Ishikawa (cell line): ENCODE measurements at regions not wholly inside any gene's neighbourhood (a gene's known extent, or its start where the extent isn't known, plus 50 kb on each side); places are given as distances from the start of the nearest gene placed in this dataset.
"Not testable (repeated sequence)": the region's sequence is repeated elsewhere in the genome, so short reads cannot be mapped to it uniquely, and the experiment has no call there.

ENCODE experiments used
- CREB1 ChIP-seq: IDR thresholded peaks from 2 replicates; pipeline ENCODE4 v1.6.1; 2012; ENCODE audit warnings: low read depth
- EGR1 ChIP-seq: IDR thresholded peaks from 2 replicates; pipeline ENCODE4 v1.6.1; 2012
- FOXM1 ChIP-seq: IDR thresholded peaks from 2 replicates; pipeline ENCODE4 v1.6.1; 2012; ENCODE audit warnings: low read depth, borderline replicate concordance
- MAX ChIP-seq: IDR thresholded peaks from 2 replicates; pipeline ENCODE4 v1.6.1; 2012
- RAD21 ChIP-seq: IDR thresholded peaks from 2 replicates; pipeline ENCODE4 v1.6.1; 2012; ENCODE audit warnings: low read depth
- TEAD4 ChIP-seq: IDR thresholded peaks from 2 replicates; pipeline ENCODE4 v1.6.1; 2012
- YY1 ChIP-seq: IDR thresholded peaks from 2 replicates; pipeline ENCODE4 v1.6.1; 2012; ENCODE audit warnings: low read depth
- ZBTB7A ChIP-seq: IDR thresholded peaks from 2 replicates; pipeline ENCODE4 v1.6.1; 2012; ENCODE audit warnings: low read depth
- TF ChIP-seq, protein P1 (sequence below): IDR thresholded peaks from 2 replicates; pipeline ENCODE4 v1.6.1; 2012; ENCODE audit warnings: low read depth, mild to moderate bottlenecking

- TF ChIP-seq, protein P1, sequence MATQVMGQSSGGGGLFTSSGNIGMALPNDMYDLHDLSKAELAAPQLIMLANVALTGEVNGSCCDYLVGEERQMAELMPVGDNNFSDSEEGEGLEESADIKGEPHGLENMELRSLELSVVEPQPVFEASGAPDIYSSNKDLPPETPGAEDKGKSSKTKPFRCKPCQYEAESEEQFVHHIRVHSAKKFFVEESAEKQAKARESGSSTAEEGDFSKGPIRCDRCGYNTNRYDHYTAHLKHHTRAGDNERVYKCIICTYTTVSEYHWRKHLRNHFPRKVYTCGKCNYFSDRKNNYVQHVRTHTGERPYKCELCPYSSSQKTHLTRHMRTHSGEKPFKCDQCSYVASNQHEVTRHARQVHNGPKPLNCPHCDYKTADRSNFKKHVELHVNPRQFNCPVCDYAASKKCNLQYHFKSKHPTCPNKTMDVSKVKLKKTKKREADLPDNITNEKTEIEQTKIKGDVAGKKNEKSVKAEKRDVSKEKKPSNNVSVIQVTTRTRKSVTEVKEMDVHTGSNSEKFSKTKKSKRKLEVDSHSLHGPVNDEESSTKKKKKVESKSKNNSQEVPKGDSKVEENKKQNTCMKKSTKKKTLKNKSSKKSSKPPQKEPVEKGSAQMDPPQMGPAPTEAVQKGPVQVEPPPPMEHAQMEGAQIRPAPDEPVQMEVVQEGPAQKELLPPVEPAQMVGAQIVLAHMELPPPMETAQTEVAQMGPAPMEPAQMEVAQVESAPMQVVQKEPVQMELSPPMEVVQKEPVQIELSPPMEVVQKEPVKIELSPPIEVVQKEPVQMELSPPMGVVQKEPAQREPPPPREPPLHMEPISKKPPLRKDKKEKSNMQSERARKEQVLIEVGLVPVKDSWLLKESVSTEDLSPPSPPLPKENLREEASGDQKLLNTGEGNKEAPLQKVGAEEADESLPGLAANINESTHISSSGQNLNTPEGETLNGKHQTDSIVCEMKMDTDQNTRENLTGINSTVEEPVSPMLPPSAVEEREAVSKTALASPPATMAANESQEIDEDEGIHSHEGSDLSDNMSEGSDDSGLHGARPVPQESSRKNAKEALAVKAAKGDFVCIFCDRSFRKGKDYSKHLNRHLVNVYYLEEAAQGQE, result not testable (repeated sequence)
- not testable (repeated sequence) for TF ChIP-seq RAD21, FOXM1, EGR1, TEAD4, ZBTB7A, CREB1, YY1
- peak; percentile 59 for TF ChIP-seq MAX
Observed at GRCh38 chr20:30565086-30565485, 692.4 kb upstream of the DEFB115 start.
